IMR-90 (cell line): ENCODE measurements at regions not wholly inside any gene's neighbourhood (a gene's known extent, or its start where the extent isn't known, plus 50 kb on each side); places are given as distances from the start of the nearest gene placed in this dataset.

Experiments
- ATAC-seq: fragments of 200-7000 bp; cut with Tn5 transposase; 2 replicates; pipeline ENCODE4 v1.9.1; 2020; ENCODE audit warnings: low read depth, mild to moderate bottlenecking, moderate library complexity
- BruUV-seq: library from RNA; stranded (reverse); fragments of 400-500 nt; replicated peaks from 2 replicates; lab custom pipeline; 2021; lab: Mats Ljungman, UMichigan
- CTCF ChIA-PET: fragments of 300-600 bp; formaldehyde crosslinking; extraction: SDS; loops from one replicate; lab custom pipeline; 2021; ENCODE audit warnings: antibody characterized with exemption; lab: Yijun Ruan, JAX
- POLR2A ChIA-PET: fragments of 300-600 bp; sonication (Branson Sonifier 250); formaldehyde crosslinking; loops from one replicate; lab custom pipeline; 2022; ENCODE audit warnings: antibody characterized with exemption; ENCODE audit not compliant: unreplicated experiment; lab: Charles Lee
- DNase-seq: peaks from one replicate; pipeline ENCODE4 v3.0.0; 2013
- H2AFZ ChIP-seq: replicated peaks from 2 replicates; pipeline ENCODE3; 2013; ENCODE audit warnings: low read length, mild to moderate bottlenecking; ENCODE audit not compliant: poor library complexity
- H2AK5ac ChIP-seq: 2 replicates; pipeline ENCODE4 v1.6.1; 2013; ENCODE audit warnings: low read depth, low read length, inconsistent platforms
- H2AK9ac ChIP-seq: replicated peaks from 2 replicates; pipeline ENCODE3; 2013; ENCODE audit warnings: mild to moderate bottlenecking, low read depth, low read length, moderate library complexity; ENCODE audit not compliant: poor library complexity
- H2BK120ac ChIP-seq: 2 replicates; pipeline ENCODE4 v1.6.1; 2013; ENCODE audit warnings: low read depth, low read length, inconsistent platforms
- H2BK15ac ChIP-seq: 3 replicates; pipeline ENCODE4 v1.6.1; 2013; ENCODE audit warnings: low read depth, low read length, inconsistent platforms
- H2BK20ac ChIP-seq: 2 replicates; pipeline ENCODE4 v1.6.1; 2013; ENCODE audit warnings: low read depth, mild to moderate bottlenecking, inconsistent platforms, low read length, moderate library complexity
- H2BK5ac ChIP-seq: 2 replicates; pipeline ENCODE4 v1.6.1; 2013; ENCODE audit warnings: mild to moderate bottlenecking, low read depth, low read length, inconsistent platforms; ENCODE audit not compliant: poor library complexity, severe bottlenecking
- H3K14ac ChIP-seq: replicated peaks from 2 replicates; pipeline ENCODE4 v1.6.1; 2013; ENCODE audit warnings: low read depth, low read length, inconsistent platforms
- H3K18ac ChIP-seq: 2 replicates; pipeline ENCODE4 v1.6.1; 2013; ENCODE audit warnings: low read depth, low read length, control low read depth
- H3K23ac ChIP-seq: 2 replicates; pipeline ENCODE4 v1.6.1; 2013; ENCODE audit warnings: low read depth, low read length, inconsistent platforms
- H3K27ac ChIP-seq: 2 replicates; pipeline ENCODE4 v1.5.1; 2013; ENCODE audit warnings: mild to moderate bottlenecking, control low read depth, low read length; ENCODE audit not compliant: insufficient read depth
- H3K27me3 ChIP-seq: 2 replicates; pipeline ENCODE4 v1.6.1; 2013; ENCODE audit warnings: low read length; ENCODE audit not compliant: control insufficient read depth, insufficient read depth
- H3K36me3 ChIP-seq: 2 replicates; pipeline ENCODE4 v1.6.1; 2013; ENCODE audit warnings: low read length, mixed read lengths; ENCODE audit not compliant: control insufficient read depth, insufficient read depth
- H3K4ac ChIP-seq: 2 replicates; pipeline ENCODE4 v1.6.1; 2013; ENCODE audit warnings: low read depth, low read length, inconsistent platforms
- H3K4me1 ChIP-seq: 2 replicates; pipeline ENCODE4 v1.6.1; 2013; ENCODE audit warnings: low read length, mixed read lengths; ENCODE audit not compliant: control insufficient read depth, insufficient read depth
- H3K4me2 ChIP-seq: 2 replicates; pipeline ENCODE4 v1.6.1; 2013; ENCODE audit warnings: low read depth, mild to moderate bottlenecking, control low read depth, low read length, moderate library complexity
- H3K4me3 ChIP-seq: 2 replicates; pipeline ENCODE4 v1.5.1; 2013; ENCODE audit warnings: low read depth, mild to moderate bottlenecking, control low read depth, low read length, moderate library complexity; ENCODE audit not compliant: insufficient read depth
- H3K56ac ChIP-seq: 2 replicates; pipeline ENCODE4 v1.6.1; 2013; ENCODE audit warnings: low read length, inconsistent platforms; ENCODE audit not compliant: insufficient read depth; ENCODE audit errors: extremely low read depth
- H3K79me1 ChIP-seq, 2 experiments: 2 replicates each; pipeline ENCODE4 v1.6.1; 2013; ENCODE audit warnings: low read length in 2 of 2, inconsistent platforms in 1 of 2, low read depth in 1 of 2
- H3K9ac ChIP-seq: 2 replicates; pipeline ENCODE4 v1.6.1; 2013; ENCODE audit warnings: low read depth, low read length, control low read depth
- H3K9me1 ChIP-seq: 2 replicates; pipeline ENCODE4 v1.6.1; 2013; ENCODE audit warnings: low read length, inconsistent platforms; ENCODE audit not compliant: insufficient read depth
- H3K9me3 ChIP-seq: 2 replicates; pipeline ENCODE4 v1.6.1; 2013; ENCODE audit warnings: low read length; ENCODE audit not compliant: control insufficient read depth, insufficient read depth
- H4K20me1 ChIP-seq: 2 replicates; pipeline ENCODE4 v1.6.1; 2013; ENCODE audit warnings: low read length, inconsistent platforms; ENCODE audit not compliant: insufficient read depth
- H4K5ac ChIP-seq: 2 replicates; pipeline ENCODE4 v1.6.1; 2013; ENCODE audit warnings: mild to moderate bottlenecking, low read depth, low read length, control low read depth
- H4K8ac ChIP-seq, 2 experiments: 2 replicates each; pipeline ENCODE4 v1.6.1; 2013; ENCODE audit warnings: low read depth in 2 of 2, low read length in 2 of 2, control low read depth in 1 of 2, inconsistent platforms in 1 of 2
- H4K91ac ChIP-seq: 2 replicates; pipeline ENCODE4 v1.6.1; 2013; ENCODE audit warnings: low read depth, low read length, inconsistent platforms; ENCODE audit not compliant: insufficient read depth
- CEBPB ChIP-seq: IDR thresholded peaks from 2 replicates; pipeline ENCODE4 v1.6.1; 2012; ENCODE audit warnings: low read depth, low read length, improper control_type of control experiment
- FOS ChIP-seq: fragments of 150-350 bp; IDR thresholded peaks from 2 replicates; pipeline ENCODE4 v1.6.1; 2016; ENCODE audit warnings: low read depth, low read length
- MAFK ChIP-seq: IDR thresholded peaks from 2 replicates; pipeline ENCODE4 v1.6.1; 2012; ENCODE audit warnings: low read depth, low read length, improper control_type of control experiment
- MXI1 ChIP-seq: IDR thresholded peaks from 2 replicates; pipeline ENCODE4 v1.6.1; 2012; ENCODE audit warnings: low read depth, mild to moderate bottlenecking, low read length, moderate library complexity, borderline replicate concordance
- RAD21 ChIP-seq: IDR thresholded peaks from 2 replicates; pipeline ENCODE4 v1.6.1; 2012; ENCODE audit warnings: low read length, improper control_type of control experiment
- RCOR1 ChIP-seq: IDR thresholded peaks from 2 replicates; pipeline ENCODE4 v1.6.1; 2012; ENCODE audit warnings: mild to moderate bottlenecking, low read length, improper control_type of control experiment; ENCODE audit not compliant: insufficient replicate concordance
- RFX5 ChIP-seq: IDR thresholded peaks from 2 replicates; pipeline ENCODE4 v1.8.0; 2012; ENCODE audit warnings: low read depth, mild to moderate bottlenecking, low read length, moderate library complexity
- SMC3 ChIP-seq: fragments of 150-350 bp; IDR thresholded peaks from 2 replicates; pipeline ENCODE4 v1.6.1; 2016; ENCODE audit warnings: low read depth, mild to moderate bottlenecking, antibody characterized with exemption, low read length, moderate library complexity
- USF2 ChIP-seq: fragments of 150-350 bp; IDR thresholded peaks from 2 replicates; pipeline ENCODE4 v1.6.1; 2017; ENCODE audit warnings: mild to moderate bottlenecking, antibody characterized with exemption, low read length, low read depth
- WGBS, 2 experiments: methylation state at CpG; one replicate each; pipeline versions ENCODE4 v1.1.5 to v1.1.7; 2013; ENCODE audit warnings: missing lambda C conversion rate in 2 of 2; ENCODE audit not compliant: insufficient read length in 1 of 2; ENCODE audit errors: extremely low coverage in 2 of 2; 5-methylcytosine and 5-hydroxymethylcytosine counted together
- dilution Hi-C: fragments of 300-500 bp; cut with HindIII; formaldehyde crosslinking; loops from one replicate; pipeline ENCODE4 v1.14.3; 2018; ENCODE audit warnings: low sequenced_read_pairs; ENCODE audit not compliant: unreplicated experiment
- in situ Hi-C: fragments of 300-500 bp; cut with MboI; formaldehyde crosslinking; loops from 3 replicates; pipeline ENCODE4 v1.14.3; 2019; ENCODE audit warnings: low sequenced_read_pairs, inconsistent platforms, mixed read lengths
- intact Hi-C: fragments of 100-400 bp; cut with micrococcal nuclease; formaldehyde crosslinking; loops from 2 replicates; pipeline ENCODE4 v1.10.0; 2022

GRCh38 chr1:38693031-38693430 is 166.5 kb downstream of the RRAGC start:
- no peaks in the 10 kb centered on the region for H3K27me3 ChIP-seq
- H3K9ac ChIP-seq = no peak overlapping the region
- TF ChIP-seq RAD21 (no peak), MXI1 (no peak), FOS (no peak), RCOR1 (no peak), SMC3 (no peak), USF2 (no peak), RFX5 (no peak), MAFK (no peak), CEBPB (no peak)
- H3K4me1 ChIP-seq = no peaks in the 10 kb centered on the region
- BruUV-seq = no TSS peak
- H2BK20ac ChIP-seq = no peak overlapping the region
- no peak overlapping the region for H2BK120ac ChIP-seq
- no peak overlapping the region for H3K23ac ChIP-seq
- ChIA-PET POLR2A (no interaction called here), CTCF (no interaction called here)
- no peak overlapping the region for H2BK15ac ChIP-seq
- no peaks in the 10 kb centered on the region for H3K9me3 ChIP-seq
- whole genome bisulfite sequencing, 2 experiments = 80% methylated on average over 1 of the region's 3 CpGs; no CpG with 5 or more reads in 1 of the 2 experiments
- H3K9me1 ChIP-seq = no peaks in the 10 kb centered on the region
- H3K4me2 ChIP-seq = no peak overlapping the region
- H2BK5ac ChIP-seq = no peak overlapping the region
- in situ Hi-C loops = no loop called here
- H2AFZ ChIP-seq = no peak overlapping the region
- ATAC-seq = no peak
- no peak overlapping the region for H4K8ac ChIP-seq
- dilution Hi-C loops = no loop called here
- H3K18ac ChIP-seq = no peak overlapping the region
- intact Hi-C loops = no loop called here
- no peak overlapping the region for H4K91ac ChIP-seq
- no peak for DNase-seq
- no peak overlapping the region for H2AK5ac ChIP-seq
- H3K4ac ChIP-seq = no peak overlapping the region
- H3K27ac ChIP-seq = no peak overlapping the region
- H3K36me3 ChIP-seq = no peaks in the 10 kb centered on the region
- H4K20me1 ChIP-seq = no peaks in the 10 kb centered on the region
- H3K14ac ChIP-seq = no peak overlapping the region
- no peaks in the 10 kb centered on the region for H3K79me1 ChIP-seq
- no peak overlapping the region for H2AK9ac ChIP-seq
- H3K4me3 ChIP-seq = no peak overlapping the region
- H4K5ac ChIP-seq = no peak overlapping the region
- no peak overlapping the region for H3K56ac ChIP-seq
